IPS-20b (cell line): ENCODE measurements at regions not wholly inside any gene's neighbourhood (a gene's known extent, or its start where the extent isn't known, plus 50 kb on each side); places are given as distances from the start of the nearest gene placed in this dataset.

Experiments
- H3K27ac ChIP-seq: one replicate; pipeline ENCODE4 v1.5.1; 2013; ENCODE audit warnings: low read length
- H3K27me3 ChIP-seq: 2 replicates; pipeline ENCODE4 v1.6.1; 2013; ENCODE audit warnings: mild to moderate bottlenecking, low read length, inconsistent platforms; ENCODE audit not compliant: insufficient read depth
- H3K36me3 ChIP-seq: 2 replicates; pipeline ENCODE4 v1.6.1; 2013; ENCODE audit warnings: low read depth, mild to moderate bottlenecking, inconsistent platforms, low read length, moderate library complexity; ENCODE audit not compliant: insufficient read depth
- H3K4me1 ChIP-seq: 2 replicates; pipeline ENCODE4 v1.6.1; 2013; ENCODE audit warnings: mild to moderate bottlenecking, control low read depth, inconsistent platforms, low read length, moderate library complexity; ENCODE audit not compliant: insufficient read depth
- H3K4me3 ChIP-seq: 2 replicates; pipeline ENCODE4 v1.5.1; 2013; ENCODE audit warnings: mild to moderate bottlenecking, low read length, inconsistent platforms
- H3K9ac ChIP-seq: 2 replicates; pipeline ENCODE4 v1.6.1; 2013; ENCODE audit warnings: low read depth, mild to moderate bottlenecking, inconsistent platforms, low read length, moderate library complexity
- H3K9me3 ChIP-seq: 2 replicates; pipeline ENCODE4 v1.6.1; 2013; ENCODE audit warnings: mild to moderate bottlenecking, low read depth, low read length, inconsistent platforms; ENCODE audit not compliant: insufficient read depth

GRCh38 chr4:65918212-65918611 is 247.9 kb upstream of the EPHA5 start:
- Histone ChIP-seq H3K9ac (no peak overlapping the region), H3K36me3 (no peaks in the 10 kb centered on the region), H3K4me3 (no peak overlapping the region), H3K27ac (no peak overlapping the region), H3K4me1 (peaks cover 15% of the 10 kb centered on the region; the same call in 1 of the 2 replicates), H3K27me3 (no peaks in the 10 kb centered on the region), H3K9me3 (no peaks in the 10 kb centered on the region)

- Histone ChIP-seq H3K4me3 (no peak overlapping the region), H3K9ac (no peak overlapping the region), H3K9me3 (no peaks in the 10 kb centered on the region), H3K27me3 (no peaks in the 10 kb centered on the region), H3K36me3 (no peaks in the 10 kb centered on the region), H3K27ac (no peak overlapping the region), H3K4me1 (peaks cover 15% of the 10 kb centered on the region; the same call in 1 of the 2 replicates)
Observed at GRCh38 chr4:65917486-65917885, 247.2 kb upstream of the EPHA5 start.

- Histone ChIP-seq H3K9ac (no peak overlapping the region), H3K27ac (no peak overlapping the region), H3K36me3 (no peaks in the 10 kb centered on the region), H3K9me3 (no peaks in the 10 kb centered on the region), H3K4me1 (no peaks in the 10 kb centered on the region), H3K27me3 (no peaks in the 10 kb centered on the region), H3K4me3 (no peak overlapping the region)
Observed at GRCh38 chr4:65911720-65912119, 241.4 kb upstream of the EPHA5 start.

GRCh38 chr4:65893957-65894755 is 223.9 kb upstream of the EPHA5 start:
- Histone ChIP-seq H3K36me3 (no peaks in the 10 kb centered on the region), H3K4me3 (no peak overlapping the region), H3K27me3 (no peaks in the 10 kb centered on the region), H3K9ac (no peak overlapping the region), H3K27ac (no peak overlapping the region), H3K4me1 (peaks cover 12% of the 10 kb centered on the region; the same call in 1 of the 2 replicates), H3K9me3 (no peaks in the 10 kb centered on the region)

GRCh38 chr4:65893271-65893670 is 223.0 kb upstream of the EPHA5 start:
- Histone ChIP-seq H3K27me3 (no peaks in the 10 kb centered on the region), H3K36me3 (no peaks in the 10 kb centered on the region), H3K27ac (no peak overlapping the region), H3K9me3 (no peaks in the 10 kb centered on the region), H3K9ac (no peak overlapping the region), H3K4me1 (peaks cover 12% of the 10 kb centered on the region; the same call in 1 of the 2 replicates), H3K4me3 (no peak overlapping the region)

GRCh38 chr4:65880594-65880993 is 210.3 kb upstream of the EPHA5 start:
- Histone ChIP-seq H3K36me3 (no peaks in the 10 kb centered on the region), H3K4me1 (no peaks in the 10 kb centered on the region), H3K9me3 (no peaks in the 10 kb centered on the region), H3K9ac (no peak overlapping the region), H3K27me3 (no peaks in the 10 kb centered on the region), H3K4me3 (no peak overlapping the region), H3K27ac (no peak overlapping the region)

- Histone ChIP-seq H3K27ac (no peak overlapping the region), H3K4me1 (no peaks in the 10 kb centered on the region), H3K4me3 (no peak overlapping the region), H3K9ac (no peak overlapping the region), H3K9me3 (no peaks in the 10 kb centered on the region), H3K36me3 (no peaks in the 10 kb centered on the region), H3K27me3 (no peaks in the 10 kb centered on the region)
Observed at GRCh38 chr4:65868096-65868824, 198.0 kb upstream of the EPHA5 start.

- no peak overlapping the region for H3K4me3 ChIP-seq
- no peak overlapping the region for H3K9ac ChIP-seq
- H3K27ac ChIP-seq, result no peak overlapping the region
- H3K27me3 ChIP-seq, result no peaks in the 10 kb centered on the region
- H3K9me3 ChIP-seq, result no peaks in the 10 kb centered on the region
- no peaks in the 10 kb centered on the region for H3K36me3 ChIP-seq
- no peaks in the 10 kb centered on the region for H3K4me1 ChIP-seq
Observed at GRCh38 chr4:65865489-65865888, 195.2 kb upstream of the EPHA5 start.

- Histone ChIP-seq H3K4me1 (no peaks in the 10 kb centered on the region), H3K9ac (no peak overlapping the region), H3K27me3 (no peaks in the 10 kb centered on the region), H3K9me3 (no peaks in the 10 kb centered on the region), H3K27ac (no peak overlapping the region), H3K4me3 (no peak overlapping the region), H3K36me3 (no peaks in the 10 kb centered on the region)
Observed at GRCh38 chr4:65861993-65862392, 191.7 kb upstream of the EPHA5 start.

- H3K27ac ChIP-seq, result no peak overlapping the region
- no peaks in the 10 kb centered on the region for H3K36me3 ChIP-seq
- no peaks in the 10 kb centered on the region for H3K9me3 ChIP-seq
- peaks cover 11% of the 10 kb centered on the region for H3K4me1 ChIP-seq
- H3K27me3 ChIP-seq, result no peaks in the 10 kb centered on the region
- no peak overlapping the region for H3K4me3 ChIP-seq
- no peak overlapping the region for H3K9ac ChIP-seq
Observed at GRCh38 chr4:65845199-65845773, 175.0 kb upstream of the EPHA5 start.

GRCh38 chr4:65839164-65839931 is 169.1 kb upstream of the EPHA5 start:
- Histone ChIP-seq H3K27ac (no peak overlapping the region), H3K9me3 (no peaks in the 10 kb centered on the region), H3K4me3 (no peak overlapping the region), H3K27me3 (no peaks in the 10 kb centered on the region), H3K4me1 (no peaks in the 10 kb centered on the region), H3K36me3 (no peaks in the 10 kb centered on the region), H3K9ac (no peak overlapping the region)
